Parathyroid adenoma (tissue), 2 donors: ENCODE measurements at regions not wholly inside any gene's neighbourhood (a gene's known extent, or its start where the extent isn't known, plus 50 kb on each side); places are given as distances from the start of the nearest gene placed in this dataset.

Experiments
- H2AFZ ChIP-seq: fragments of 300-600 bp; sonication (generic); one replicate; pipeline ENCODE4 v1.7.0; 2017; ENCODE audit warnings: antibody characterized with exemption, mild to moderate bottlenecking
- H3K27ac ChIP-seq: fragments of 300-600 bp; sonication (generic); one replicate; pipeline ENCODE4 v1.7.0; 2017
- H3K27me3 ChIP-seq: fragments of 300-600 bp; sonication (generic); one replicate; pipeline ENCODE4 v1.7.0; 2017; ENCODE audit warnings: low read length; ENCODE audit not compliant: control insufficient read depth, insufficient read depth
- H3K36me3 ChIP-seq: fragments of 300-600 bp; sonication (generic); one replicate; pipeline ENCODE4 v1.7.0; 2017; ENCODE audit warnings: low read length; ENCODE audit not compliant: control insufficient read depth, insufficient read depth
- H3K4me1 ChIP-seq: fragments of 300-600 bp; sonication (generic); one replicate; pipeline ENCODE4 v1.7.0; 2017; ENCODE audit warnings: control low read depth
- H3K4me2 ChIP-seq: fragments of 300-600 bp; sonication (generic); one replicate; pipeline ENCODE4 v1.7.0; 2017; ENCODE audit warnings: low read length
- H3K4me3 ChIP-seq: fragments of 300-600 bp; sonication (generic); one replicate; pipeline ENCODE4 v1.7.0; 2017; ENCODE audit warnings: low read depth, low read length
- H3K79me2 ChIP-seq: fragments of 300-600 bp; sonication (generic); one replicate; pipeline ENCODE4 v1.7.0; 2017; ENCODE audit warnings: control low read depth
- H3K9ac ChIP-seq: fragments of 300-600 bp; sonication (generic); one replicate; pipeline ENCODE4 v1.7.0; 2017; ENCODE audit warnings: mild to moderate bottlenecking
- H3K9me3 ChIP-seq: fragments of 300-600 bp; sonication (generic); one replicate; pipeline ENCODE4 v1.7.0; 2017; ENCODE audit warnings: low read length; ENCODE audit not compliant: control insufficient read depth
- CTCF ChIP-seq: fragments of 300-600 bp; sonication (generic); IDR thresholded peaks from one replicate; pipeline ENCODE4 v1.7.0; 2017; ENCODE audit warnings: antibody characterized with exemption, mild to moderate bottlenecking
- donor health status: primary hyperparathyroidism.

GRCh38 chr2:126966601-126967000 is 67.9 kb downstream of the TEX51 start:
- H3K9me3 ChIP-seq, result no peaks in the 10 kb centered on the region
- no peak overlapping the region for H3K4me3 ChIP-seq
- H3K27me3 ChIP-seq, result no peaks in the 10 kb centered on the region
- no peak for TF ChIP-seq CTCF
- H3K9ac ChIP-seq, result no peak overlapping the region
- H2AFZ ChIP-seq, result no peak overlapping the region
- no peak overlapping the region for H3K4me2 ChIP-seq
- no peaks in the 10 kb centered on the region for H3K36me3 ChIP-seq
- H3K79me2 ChIP-seq, result no peaks in the 10 kb centered on the region
- no peak overlapping the region for H3K27ac ChIP-seq
- H3K4me1 ChIP-seq, result no peaks in the 10 kb centered on the region

- Histone ChIP-seq H3K36me3 (no peaks in the 10 kb centered on the region), H3K9ac (no peak overlapping the region), H3K9me3 (no peaks in the 10 kb centered on the region), H3K4me1 (no peaks in the 10 kb centered on the region), H3K27me3 (no peaks in the 10 kb centered on the region), H3K4me2 (no peak overlapping the region), H3K27ac (no peak overlapping the region), H3K79me2 (no peaks in the 10 kb centered on the region), H3K4me3 (no peak overlapping the region), H2AFZ (no peak overlapping the region)
- no peak for TF ChIP-seq CTCF
Measured at GRCh38 chr2:126970583-126970982, 71.9 kb downstream of the TEX51 start.

- peak overlapping the region; percentile 97 for H3K4me2 ChIP-seq
- no peak overlapping the region for H2AFZ ChIP-seq
- H3K27me3 ChIP-seq, result no peaks in the 10 kb centered on the region
- no peaks in the 10 kb centered on the region for H3K79me2 ChIP-seq
- no peak for TF ChIP-seq CTCF
- no peaks in the 10 kb centered on the region for H3K9me3 ChIP-seq
- H3K9ac ChIP-seq, result no peak overlapping the region
- no peaks in the 10 kb centered on the region for H3K36me3 ChIP-seq
- H3K4me1 ChIP-seq, result no peaks in the 10 kb centered on the region
- no peak overlapping the region for H3K27ac ChIP-seq
- H3K4me3 ChIP-seq, result no peak overlapping the region
Measured at GRCh38 chr2:126971162-126971480, 72.4 kb downstream of the TEX51 start.

- H3K27me3 ChIP-seq, result no peaks in the 10 kb centered on the region
- H3K9ac ChIP-seq, result no peak overlapping the region
- peak overlapping the region; percentile 97 for H3K4me2 ChIP-seq
- H3K4me1 ChIP-seq, result no peaks in the 10 kb centered on the region
- H3K27ac ChIP-seq, result no peak overlapping the region
- H2AFZ ChIP-seq, result peak overlapping the region; percentile 85
- peak overlapping the region; percentile 60 for H3K4me3 ChIP-seq
- TF ChIP-seq CTCF, result peak; percentile 91
- no peaks in the 10 kb centered on the region for H3K36me3 ChIP-seq
- no peaks in the 10 kb centered on the region for H3K79me2 ChIP-seq
- H3K9me3 ChIP-seq, result no peaks in the 10 kb centered on the region
Measured at GRCh38 chr2:126971481-126972278, 73.0 kb downstream of the TEX51 start.

GRCh38 chr2:126972279-126972626 is 73.6 kb downstream of the TEX51 start:
- no peak overlapping the region for H3K9ac ChIP-seq
- H3K4me1 ChIP-seq, result no peaks in the 10 kb centered on the region
- TF ChIP-seq CTCF, result no peak
- H3K36me3 ChIP-seq, result no peaks in the 10 kb centered on the region
- no peaks in the 10 kb centered on the region for H3K79me2 ChIP-seq
- H3K27me3 ChIP-seq, result no peaks in the 10 kb centered on the region
- no peaks in the 10 kb centered on the region for H3K9me3 ChIP-seq
- peak overlapping the region; percentile 97 for H3K4me2 ChIP-seq
- H3K27ac ChIP-seq, result no peak overlapping the region
- peak overlapping the region; percentile 85 for H2AFZ ChIP-seq
- H3K4me3 ChIP-seq, result peak overlapping the region; percentile 60
